IMR-90 (cell line): ENCODE measurements at regions not wholly inside any gene's neighbourhood (a gene's known extent, or its start where the extent isn't known, plus 50 kb on each side); places are given as distances from the start of the nearest gene placed in this dataset.

Source experiments
- ATAC-seq: fragments of 200-7000 bp; cut with Tn5 transposase; 2 replicates; pipeline ENCODE4 v1.9.1; 2020; ENCODE audit warnings: low read depth, mild to moderate bottlenecking, moderate library complexity
- BruUV-seq: library from RNA; stranded (reverse); fragments of 400-500 nt; replicated peaks from 2 replicates; lab custom pipeline; 2021; lab: Mats Ljungman, UMichigan
- CTCF ChIA-PET: fragments of 300-600 bp; formaldehyde crosslinking; extraction: SDS; loops from one replicate; lab custom pipeline; 2021; ENCODE audit warnings: antibody characterized with exemption; lab: Yijun Ruan, JAX
- POLR2A ChIA-PET: fragments of 300-600 bp; sonication (Branson Sonifier 250); formaldehyde crosslinking; loops from one replicate; lab custom pipeline; 2022; ENCODE audit warnings: antibody characterized with exemption; ENCODE audit not compliant: unreplicated experiment; lab: Charles Lee
- DNase-seq: peaks from one replicate; pipeline ENCODE4 v3.0.0; 2013
- H2AFZ ChIP-seq: replicated peaks from 2 replicates; pipeline ENCODE3; 2013; ENCODE audit warnings: low read length, mild to moderate bottlenecking; ENCODE audit not compliant: poor library complexity
- H2AK5ac ChIP-seq: 2 replicates; pipeline ENCODE4 v1.6.1; 2013; ENCODE audit warnings: low read depth, low read length, inconsistent platforms
- H2AK9ac ChIP-seq: replicated peaks from 2 replicates; pipeline ENCODE3; 2013; ENCODE audit warnings: mild to moderate bottlenecking, low read depth, low read length, moderate library complexity; ENCODE audit not compliant: poor library complexity
- H2BK120ac ChIP-seq: 2 replicates; pipeline ENCODE4 v1.6.1; 2013; ENCODE audit warnings: low read depth, low read length, inconsistent platforms
- H2BK15ac ChIP-seq: 3 replicates; pipeline ENCODE4 v1.6.1; 2013; ENCODE audit warnings: low read depth, low read length, inconsistent platforms
- H2BK20ac ChIP-seq: 2 replicates; pipeline ENCODE4 v1.6.1; 2013; ENCODE audit warnings: low read depth, mild to moderate bottlenecking, inconsistent platforms, low read length, moderate library complexity
- H2BK5ac ChIP-seq: 2 replicates; pipeline ENCODE4 v1.6.1; 2013; ENCODE audit warnings: mild to moderate bottlenecking, low read depth, low read length, inconsistent platforms; ENCODE audit not compliant: poor library complexity, severe bottlenecking
- H3K14ac ChIP-seq: replicated peaks from 2 replicates; pipeline ENCODE4 v1.6.1; 2013; ENCODE audit warnings: low read depth, low read length, inconsistent platforms
- H3K18ac ChIP-seq: 2 replicates; pipeline ENCODE4 v1.6.1; 2013; ENCODE audit warnings: low read depth, low read length, control low read depth
- H3K23ac ChIP-seq: 2 replicates; pipeline ENCODE4 v1.6.1; 2013; ENCODE audit warnings: low read depth, low read length, inconsistent platforms
- H3K27ac ChIP-seq: 2 replicates; pipeline ENCODE4 v1.5.1; 2013; ENCODE audit warnings: mild to moderate bottlenecking, control low read depth, low read length; ENCODE audit not compliant: insufficient read depth
- H3K27me3 ChIP-seq: 2 replicates; pipeline ENCODE4 v1.6.1; 2013; ENCODE audit warnings: low read length; ENCODE audit not compliant: control insufficient read depth, insufficient read depth
- H3K36me3 ChIP-seq: 2 replicates; pipeline ENCODE4 v1.6.1; 2013; ENCODE audit warnings: low read length, mixed read lengths; ENCODE audit not compliant: control insufficient read depth, insufficient read depth
- H3K4ac ChIP-seq: 2 replicates; pipeline ENCODE4 v1.6.1; 2013; ENCODE audit warnings: low read depth, low read length, inconsistent platforms
- H3K4me1 ChIP-seq: 2 replicates; pipeline ENCODE4 v1.6.1; 2013; ENCODE audit warnings: low read length, mixed read lengths; ENCODE audit not compliant: control insufficient read depth, insufficient read depth
- H3K4me2 ChIP-seq: 2 replicates; pipeline ENCODE4 v1.6.1; 2013; ENCODE audit warnings: low read depth, mild to moderate bottlenecking, control low read depth, low read length, moderate library complexity
- H3K4me3 ChIP-seq: 2 replicates; pipeline ENCODE4 v1.5.1; 2013; ENCODE audit warnings: low read depth, mild to moderate bottlenecking, control low read depth, low read length, moderate library complexity; ENCODE audit not compliant: insufficient read depth
- H3K56ac ChIP-seq: 2 replicates; pipeline ENCODE4 v1.6.1; 2013; ENCODE audit warnings: low read length, inconsistent platforms; ENCODE audit not compliant: insufficient read depth; ENCODE audit errors: extremely low read depth
- H3K79me1 ChIP-seq, 2 experiments: 2 replicates each; pipeline ENCODE4 v1.6.1; 2013; ENCODE audit warnings: low read length in 2 of 2, inconsistent platforms in 1 of 2, low read depth in 1 of 2
- H3K9ac ChIP-seq: 2 replicates; pipeline ENCODE4 v1.6.1; 2013; ENCODE audit warnings: low read depth, low read length, control low read depth
- H3K9me1 ChIP-seq: 2 replicates; pipeline ENCODE4 v1.6.1; 2013; ENCODE audit warnings: low read length, inconsistent platforms; ENCODE audit not compliant: insufficient read depth
- H3K9me3 ChIP-seq: 2 replicates; pipeline ENCODE4 v1.6.1; 2013; ENCODE audit warnings: low read length; ENCODE audit not compliant: control insufficient read depth, insufficient read depth
- H4K20me1 ChIP-seq: 2 replicates; pipeline ENCODE4 v1.6.1; 2013; ENCODE audit warnings: low read length, inconsistent platforms; ENCODE audit not compliant: insufficient read depth
- H4K5ac ChIP-seq: 2 replicates; pipeline ENCODE4 v1.6.1; 2013; ENCODE audit warnings: mild to moderate bottlenecking, low read depth, low read length, control low read depth
- H4K8ac ChIP-seq, 2 experiments: 2 replicates each; pipeline ENCODE4 v1.6.1; 2013; ENCODE audit warnings: low read depth in 2 of 2, low read length in 2 of 2, control low read depth in 1 of 2, inconsistent platforms in 1 of 2
- H4K91ac ChIP-seq: 2 replicates; pipeline ENCODE4 v1.6.1; 2013; ENCODE audit warnings: low read depth, low read length, inconsistent platforms; ENCODE audit not compliant: insufficient read depth
- BHLHE40 ChIP-seq: fragments of 150-350 bp; IDR thresholded peaks from 2 replicates; pipeline ENCODE4 v1.6.1; 2016; ENCODE audit warnings: mild to moderate bottlenecking, low read depth, low read length
- CEBPB ChIP-seq: IDR thresholded peaks from 2 replicates; pipeline ENCODE4 v1.6.1; 2012; ENCODE audit warnings: low read depth, low read length, improper control_type of control experiment
- CHD1 ChIP-seq: IDR thresholded peaks from 2 replicates; pipeline ENCODE4 v1.6.1; 2012; ENCODE audit warnings: low read depth, low read length, improper control_type of control experiment
- FOS ChIP-seq: fragments of 150-350 bp; IDR thresholded peaks from 2 replicates; pipeline ENCODE4 v1.6.1; 2016; ENCODE audit warnings: low read depth, low read length
- MAFK ChIP-seq: IDR thresholded peaks from 2 replicates; pipeline ENCODE4 v1.6.1; 2012; ENCODE audit warnings: low read depth, low read length, improper control_type of control experiment
- MAZ ChIP-seq: IDR thresholded peaks from 2 replicates; pipeline ENCODE4 v1.6.1; 2012; ENCODE audit warnings: low read depth, mild to moderate bottlenecking, low read length, improper control_type of control experiment, moderate library complexity, borderline replicate concordance
- MXI1 ChIP-seq: IDR thresholded peaks from 2 replicates; pipeline ENCODE4 v1.6.1; 2012; ENCODE audit warnings: low read depth, mild to moderate bottlenecking, low read length, moderate library complexity, borderline replicate concordance
- NFE2L2 ChIP-seq: fragments of 150-350 bp; IDR thresholded peaks from 2 replicates; pipeline ENCODE4 v1.6.1; 2016; ENCODE audit warnings: low read depth, mild to moderate bottlenecking, low read length
- POLR2A ChIP-seq: IDR thresholded peaks from 2 replicates; pipeline ENCODE4 v1.6.1; 2012; ENCODE audit warnings: mild to moderate bottlenecking, low read depth, low read length
- RCOR1 ChIP-seq: IDR thresholded peaks from 2 replicates; pipeline ENCODE4 v1.6.1; 2012; ENCODE audit warnings: mild to moderate bottlenecking, low read length, improper control_type of control experiment; ENCODE audit not compliant: insufficient replicate concordance
- RFX5 ChIP-seq: IDR thresholded peaks from 2 replicates; pipeline ENCODE4 v1.8.0; 2012; ENCODE audit warnings: low read depth, mild to moderate bottlenecking, low read length, moderate library complexity
- SMC3 ChIP-seq: fragments of 150-350 bp; IDR thresholded peaks from 2 replicates; pipeline ENCODE4 v1.6.1; 2016; ENCODE audit warnings: low read depth, mild to moderate bottlenecking, antibody characterized with exemption, low read length, moderate library complexity
- WGBS, 2 experiments: methylation state at CpG; one replicate each; pipeline versions ENCODE4 v1.1.5 to v1.1.7; 2013; ENCODE audit warnings: missing lambda C conversion rate in 2 of 2; ENCODE audit not compliant: insufficient read length in 1 of 2; ENCODE audit errors: extremely low coverage in 2 of 2; 5-methylcytosine and 5-hydroxymethylcytosine counted together
- dilution Hi-C: fragments of 300-500 bp; cut with HindIII; formaldehyde crosslinking; loops from one replicate; pipeline ENCODE4 v1.14.3; 2018; ENCODE audit warnings: low sequenced_read_pairs; ENCODE audit not compliant: unreplicated experiment
- in situ Hi-C: fragments of 300-500 bp; cut with MboI; formaldehyde crosslinking; loops from 3 replicates; pipeline ENCODE4 v1.14.3; 2019; ENCODE audit warnings: low sequenced_read_pairs, inconsistent platforms, mixed read lengths
- intact Hi-C: fragments of 100-400 bp; cut with micrococcal nuclease; formaldehyde crosslinking; loops from 2 replicates; pipeline ENCODE4 v1.10.0; 2022
- TF ChIP-seq, protein P1 (sequence below): conservative IDR thresholded peaks from 2 replicates; pipeline ENCODE4 v1.5.1; 2012; ENCODE audit warnings: mild to moderate bottlenecking, low read depth, low read length, improper control_type of control experiment
- TF ChIP-seq, protein P2 (sequence below): fragments of 150-350 bp; IDR thresholded peaks from 2 replicates; pipeline ENCODE4 v1.6.1; 2017; ENCODE audit warnings: mild to moderate bottlenecking, antibody characterized with exemption, low read length, low read depth

DNA sequence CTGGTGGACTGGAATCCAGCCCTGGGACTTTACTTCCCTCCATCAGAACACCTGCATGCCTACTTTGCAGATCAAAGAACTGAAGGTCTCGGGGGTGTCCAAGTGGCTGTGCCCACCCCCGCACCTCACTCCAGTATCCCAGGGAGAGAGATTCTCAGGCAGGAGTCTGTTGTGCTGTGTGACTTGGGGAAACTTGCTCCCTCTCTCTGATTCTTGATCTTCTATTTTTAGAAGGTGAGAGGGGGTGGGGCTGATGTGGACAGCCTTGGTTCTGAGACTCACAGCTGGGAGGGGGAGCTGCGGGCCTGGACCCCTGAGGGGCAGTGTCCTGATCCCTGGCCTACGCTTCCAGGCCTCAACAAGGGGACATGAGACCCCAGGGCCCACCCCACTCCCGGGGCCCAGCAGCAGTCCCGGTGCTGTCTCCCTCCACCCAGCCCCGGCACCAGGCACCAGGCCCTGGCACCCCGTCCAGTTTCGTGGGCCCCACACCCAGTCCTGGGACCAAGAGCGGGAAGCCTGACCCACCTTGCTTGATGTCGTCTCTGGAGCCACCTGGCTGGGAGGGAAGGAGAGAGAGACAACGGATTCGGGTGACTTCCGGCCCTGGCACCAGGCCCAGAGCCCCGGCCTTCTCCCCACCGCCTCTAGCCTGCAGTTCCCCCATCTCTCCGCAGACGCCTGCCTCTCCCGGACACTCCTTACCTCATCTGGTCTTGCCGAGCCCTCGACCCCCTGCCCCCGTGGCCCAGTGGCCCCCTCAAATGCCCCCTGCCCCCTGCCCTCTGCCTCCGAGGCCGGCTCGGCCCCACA lies 74.0 kb upstream of the SPTLC1 start:
- no peak overlapping the region for H3K23ac ChIP-seq
- CTCF ChIA-PET, result interaction anchor here (0.6 kb wide), 1 partner anchor 57 kb away, joined by 3 read pairs; no protein-coding TSS in a partner anchor
- 0 out of 2 replicates have a peak overlapping the region, but pooled peaks have one; percentile 5 for H3K14ac ChIP-seq
- WGBS, 2 experiments, result 63% methylated on average over 6 of the region's 25 CpGs; no CpG with 5 or more reads in 1 of the 2 experiments
- no peak overlapping the region for H3K4me2 ChIP-seq
- H2AK9ac ChIP-seq, result peak overlapping the region; percentile 40
- no peak overlapping the region; a peak in 1 of 4 replicates for H4K8ac ChIP-seq
- peak overlapping the region; percentile 30 for H3K18ac ChIP-seq
- no peaks in the 10 kb centered on the region for H3K36me3 ChIP-seq
- peak overlapping the region; percentile 99 for H2AK5ac ChIP-seq
- intact Hi-C loops (no loop called here), dilution Hi-C loops (no loop called here), in situ Hi-C loops (no loop called here)
- H3K4me1 ChIP-seq, result peaks cover 25% of the 10 kb centered on the region
- no peak overlapping the region for H3K9ac ChIP-seq
- H3K4ac ChIP-seq, result peak overlapping the region; percentile 77; the same call in 1 of the 2 replicates
- peak overlapping the region; percentile 29 for H2AFZ ChIP-seq
- H4K20me1 ChIP-seq, result no peaks in the 10 kb centered on the region; the same call in 1 of the 2 replicates
- no peaks in the 10 kb centered on the region for H3K79me1 ChIP-seq
- no peaks in the 10 kb centered on the region for H3K9me3 ChIP-seq
- peak overlapping the region; percentile 71 for H2BK120ac ChIP-seq
- peak overlapping the region; percentile 39 for H2BK20ac ChIP-seq
- no peak overlapping the region; the same call in 1 of the 2 replicates for H4K5ac ChIP-seq
- H2BK15ac ChIP-seq, result 0 out of 3 replicates have a peak overlapping the region, but pooled peaks have one; percentile 16
- no peak overlapping the region for H3K4me3 ChIP-seq
- no peak for ATAC-seq
- POLR2A ChIA-PET, result no interaction called here
- peaks cover 15% of the 10 kb centered on the region for H3K9me1 ChIP-seq
- H2BK5ac ChIP-seq, result no peak overlapping the region
- no peak for DNase-seq
- H3K27me3 ChIP-seq, result no peaks in the 10 kb centered on the region
- H3K56ac ChIP-seq, result no peak overlapping the region
- H3K27ac ChIP-seq, result no peak overlapping the region
- no TSS peak for BruUV-seq
- H4K91ac ChIP-seq, result peak overlapping the region; percentile 76
- no peak for TF ChIP-seq POLR2A
- TF ChIP-seq, protein P1, sequence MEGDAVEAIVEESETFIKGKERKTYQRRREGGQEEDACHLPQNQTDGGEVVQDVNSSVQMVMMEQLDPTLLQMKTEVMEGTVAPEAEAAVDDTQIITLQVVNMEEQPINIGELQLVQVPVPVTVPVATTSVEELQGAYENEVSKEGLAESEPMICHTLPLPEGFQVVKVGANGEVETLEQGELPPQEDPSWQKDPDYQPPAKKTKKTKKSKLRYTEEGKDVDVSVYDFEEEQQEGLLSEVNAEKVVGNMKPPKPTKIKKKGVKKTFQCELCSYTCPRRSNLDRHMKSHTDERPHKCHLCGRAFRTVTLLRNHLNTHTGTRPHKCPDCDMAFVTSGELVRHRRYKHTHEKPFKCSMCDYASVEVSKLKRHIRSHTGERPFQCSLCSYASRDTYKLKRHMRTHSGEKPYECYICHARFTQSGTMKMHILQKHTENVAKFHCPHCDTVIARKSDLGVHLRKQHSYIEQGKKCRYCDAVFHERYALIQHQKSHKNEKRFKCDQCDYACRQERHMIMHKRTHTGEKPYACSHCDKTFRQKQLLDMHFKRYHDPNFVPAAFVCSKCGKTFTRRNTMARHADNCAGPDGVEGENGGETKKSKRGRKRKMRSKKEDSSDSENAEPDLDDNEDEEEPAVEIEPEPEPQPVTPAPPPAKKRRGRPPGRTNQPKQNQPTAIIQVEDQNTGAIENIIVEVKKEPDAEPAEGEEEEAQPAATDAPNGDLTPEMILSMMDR, result no peak
- TF ChIP-seq RFX5, result no peak
- TF ChIP-seq MAZ, result no peak
- TF ChIP-seq CHD1, result no peak
- no peak for TF ChIP-seq NFE2L2
- TF ChIP-seq, protein P2, sequence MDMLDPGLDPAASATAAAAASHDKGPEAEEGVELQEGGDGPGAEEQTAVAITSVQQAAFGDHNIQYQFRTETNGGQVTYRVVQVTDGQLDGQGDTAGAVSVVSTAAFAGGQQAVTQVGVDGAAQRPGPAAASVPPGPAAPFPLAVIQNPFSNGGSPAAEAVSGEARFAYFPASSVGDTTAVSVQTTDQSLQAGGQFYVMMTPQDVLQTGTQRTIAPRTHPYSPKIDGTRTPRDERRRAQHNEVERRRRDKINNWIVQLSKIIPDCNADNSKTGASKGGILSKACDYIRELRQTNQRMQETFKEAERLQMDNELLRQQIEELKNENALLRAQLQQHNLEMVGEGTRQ, result no peak
- TF ChIP-seq CEBPB, result no peak
- no peak for TF ChIP-seq MXI1
- TF ChIP-seq SMC3, result no peak
- no peak for TF ChIP-seq MAFK
- no peak for TF ChIP-seq RCOR1
- TF ChIP-seq BHLHE40, result no peak
- no peak for TF ChIP-seq FOS
